SK-N-SH (cell line): ENCODE measurements at regions not wholly inside any gene's neighbourhood (a gene's known extent, or its start where the extent isn't known, plus 50 kb on each side); places are given as distances from the start of the nearest gene placed in this dataset.

Source experiments
- EP300 ChIP-seq, 2 experiments: IDR thresholded peaks; 2 replicates each; pipeline versions ENCODE4 v1.4.0 to v1.6.1; 2012; ENCODE audit warnings: borderline replicate concordance in 1 of 2, low read depth in 1 of 2, low read length in 1 of 2
- EZH2phosphoT487 ChIP-seq: fragments of 200-600 bp; sonication (generic); IDR thresholded peaks from 2 replicates; pipeline ENCODE4 v1.6.1; 2017; ENCODE audit warnings: low read depth, mixed run types, mild to moderate bottlenecking, antibody characterized with exemption, moderate library complexity, borderline replicate concordance
- TF ChIP-seq, protein P1 (sequence below): fragments of 200-600 bp; sonication (generic); IDR thresholded peaks from 2 replicates; pipeline ENCODE4 v1.6.1; 2017; ENCODE audit warnings: antibody characterized with exemption, mild to moderate bottlenecking, moderate library complexity
- TF ChIP-seq, protein P2 (sequence below): IDR thresholded peaks from 2 replicates; pipeline ENCODE4; 2012
- TF ChIP-seq, protein P3 (sequence below): IDR thresholded peaks from 2 replicates; pipeline ENCODE4 v1.4.0; 2012; ENCODE audit warnings: low read depth

DNA sequence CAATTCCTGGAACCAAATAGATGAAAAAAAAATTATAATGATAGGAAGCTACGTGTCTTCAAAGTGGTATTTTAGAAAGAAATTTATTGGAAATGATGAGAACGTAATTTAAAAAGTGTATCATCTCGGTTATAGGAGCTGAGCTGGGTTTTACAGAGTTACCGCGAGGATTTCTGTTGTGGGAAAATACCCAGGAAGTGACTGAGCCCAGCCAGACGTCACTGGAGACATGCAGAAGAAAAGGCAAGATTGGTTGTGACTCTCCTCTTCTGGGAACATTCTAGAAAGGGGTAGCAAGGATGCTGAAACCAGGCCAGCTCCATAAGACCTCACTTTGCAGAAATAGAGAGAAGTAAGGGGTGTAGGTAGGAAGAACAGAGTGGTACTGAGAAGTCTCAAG, 95.9 kb upstream of the ADGRF1 start:
- TF ChIP-seq, protein P1, sequence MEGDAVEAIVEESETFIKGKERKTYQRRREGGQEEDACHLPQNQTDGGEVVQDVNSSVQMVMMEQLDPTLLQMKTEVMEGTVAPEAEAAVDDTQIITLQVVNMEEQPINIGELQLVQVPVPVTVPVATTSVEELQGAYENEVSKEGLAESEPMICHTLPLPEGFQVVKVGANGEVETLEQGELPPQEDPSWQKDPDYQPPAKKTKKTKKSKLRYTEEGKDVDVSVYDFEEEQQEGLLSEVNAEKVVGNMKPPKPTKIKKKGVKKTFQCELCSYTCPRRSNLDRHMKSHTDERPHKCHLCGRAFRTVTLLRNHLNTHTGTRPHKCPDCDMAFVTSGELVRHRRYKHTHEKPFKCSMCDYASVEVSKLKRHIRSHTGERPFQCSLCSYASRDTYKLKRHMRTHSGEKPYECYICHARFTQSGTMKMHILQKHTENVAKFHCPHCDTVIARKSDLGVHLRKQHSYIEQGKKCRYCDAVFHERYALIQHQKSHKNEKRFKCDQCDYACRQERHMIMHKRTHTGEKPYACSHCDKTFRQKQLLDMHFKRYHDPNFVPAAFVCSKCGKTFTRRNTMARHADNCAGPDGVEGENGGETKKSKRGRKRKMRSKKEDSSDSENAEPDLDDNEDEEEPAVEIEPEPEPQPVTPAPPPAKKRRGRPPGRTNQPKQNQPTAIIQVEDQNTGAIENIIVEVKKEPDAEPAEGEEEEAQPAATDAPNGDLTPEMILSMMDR: no peak
- TF ChIP-seq EP300 (IDR thresholded peaks at IDR 0.05; ENCODE audit: borderline replicate concordance in 1 of 2, low read depth in 1 of 2, low read length in 1 of 2) (no peak), EZH2phosphoT487 (no peak)
- TF ChIP-seq, protein P2, sequence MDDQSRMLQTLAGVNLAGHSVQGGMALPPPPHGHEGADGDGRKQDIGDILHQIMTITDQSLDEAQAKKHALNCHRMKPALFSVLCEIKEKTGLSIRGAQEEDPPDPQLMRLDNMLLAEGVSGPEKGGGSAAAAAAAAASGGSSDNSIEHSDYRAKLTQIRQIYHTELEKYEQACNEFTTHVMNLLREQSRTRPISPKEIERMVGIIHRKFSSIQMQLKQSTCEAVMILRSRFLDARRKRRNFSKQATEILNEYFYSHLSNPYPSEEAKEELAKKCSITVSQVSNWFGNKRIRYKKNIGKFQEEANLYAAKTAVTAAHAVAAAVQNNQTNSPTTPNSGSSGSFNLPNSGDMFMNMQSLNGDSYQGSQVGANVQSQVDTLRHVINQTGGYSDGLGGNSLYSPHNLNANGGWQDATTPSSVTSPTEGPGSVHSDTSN: no peak
- TF ChIP-seq, protein P3, sequence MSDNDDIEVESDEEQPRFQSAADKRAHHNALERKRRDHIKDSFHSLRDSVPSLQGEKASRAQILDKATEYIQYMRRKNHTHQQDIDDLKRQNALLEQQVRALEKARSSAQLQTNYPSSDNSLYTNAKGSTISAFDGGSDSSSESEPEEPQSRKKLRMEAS: no peak
